NCI-H2029 treated with DMSO at 0.1 percent for 48 hours (cell line): ENCODE measurements at regions not wholly inside any gene's neighbourhood (a gene's known extent, or its start where the extent isn't known, plus 50 kb on each side); places are given as distances from the start of the nearest gene placed in this dataset.

Source experiments
- DNase-seq: peaks from one replicate; lab custom pipeline; 2025; lab: John Stamatoyannopoulos, UW

- no peak for DNase-seq
Observed at GRCh38 chrX:39829965-39830364, 267.8 kb downstream of the BCOR start.

GRCh38 chrX:39830414-39830813 is 267.3 kb downstream of the BCOR start:
- no peak for DNase-seq

- no peak for DNase-seq
Observed at GRCh38 chrX:39832211-39832610, 265.5 kb downstream of the BCOR start.

GRCh38 chrX:39834600-39834999 is 263.2 kb downstream of the BCOR start:
- no peak for DNase-seq

GRCh38 chrX:39835241-39835640 is 262.5 kb downstream of the BCOR start:
- no peak for DNase-seq

- DNase-seq: no peak
Observed at GRCh38 chrX:39835776-39836175, 262.0 kb downstream of the BCOR start.

GRCh38 chrX:39836802-39837420 is 260.8 kb downstream of the BCOR start:
- DNase-seq: no peak

GRCh38 chrX:39837688-39838087 is 260.1 kb downstream of the BCOR start:
- no peak for DNase-seq

GRCh38 chrX:39839371-39839770 is 258.4 kb downstream of the BCOR start:
- no peak for DNase-seq

- DNase-seq: no peak
Observed at GRCh38 chrX:39840133-39840532, 257.6 kb downstream of the BCOR start.

- no peak for DNase-seq
Observed at GRCh38 chrX:39840581-39841093, 257.1 kb downstream of the BCOR start.

GRCh38 chrX:39841604-39842003 is 256.2 kb downstream of the BCOR start:
- no peak for DNase-seq

GRCh38 chrX:39842281-39842973 is 255.3 kb downstream of the BCOR start:
- no peak for DNase-seq

GRCh38 chrX:39843318-39843717 is 254.4 kb downstream of the BCOR start:
- no peak for DNase-seq

GRCh38 chrX:39845233-39845632 is 252.5 kb downstream of the BCOR start:
- DNase-seq: no peak

GRCh38 chrX:39846460-39846859 is 251.3 kb downstream of the BCOR start:
- DNase-seq: no peak

- no peak for DNase-seq
Observed at GRCh38 chrX:39848243-39848642, 249.5 kb downstream of the BCOR start.

- DNase-seq: no peak
Observed at GRCh38 chrX:39848900-39849299, 248.9 kb downstream of the BCOR start.

GRCh38 chrX:39850209-39850608 is 247.5 kb downstream of the BCOR start:
- no peak for DNase-seq

GRCh38 chrX:39850630-39851152 is 247.1 kb downstream of the BCOR start:
- DNase-seq: no peak

GRCh38 chrX:39851745-39852455 is 245.9 kb downstream of the BCOR start:
- DNase-seq: no peak

GRCh38 chrX:39852491-39852890 is 245.3 kb downstream of the BCOR start:
- no peak for DNase-seq
